Pancreas (tissue), 10 donors: ENCODE measurements at regions not wholly inside any gene's neighbourhood (a gene's known extent, or its start where the extent isn't known, plus 50 kb on each side); places are given as distances from the start of the nearest gene placed in this dataset.

Experiments
- ATAC-seq, 4 donors: fragments of 200-7000 bp; cut with Tn5 transposase; one replicate each; pipeline versions ENCODE4 v1.8.0 to v1.9.1; 2020; ENCODE audit warnings: mild to moderate bottlenecking in 4 of 4, moderate library complexity in 4 of 4
- DNase-seq, 6 donors: peaks; one replicate each; pipeline ENCODE4 v3.0.0-alpha.2; 2020
- FAIRE-seq: peaks from 2 replicates; lab custom pipeline; 2012; peaks lifted over from hg19 to GRCh38; lab: Jason Lieb, UNC
- H3K27ac ChIP-seq, 4 donors: fragments of 200-600 bp; sonication (generic); 1 replicate in 3 of 4; 2 replicates in 1 of 4; pipeline versions ENCODE4 v1.5.0 to v1.8.0; 2020
- H3K27me3 ChIP-seq, 4 donors: fragments of 200-600 bp; one replicate each; pipeline ENCODE4 v1.8.0; 2021
- H3K36me3 ChIP-seq, 3 donors: fragments of 200-600 bp; sonication (generic) in 1 of 3; one replicate each; pipeline versions ENCODE4 v1.5.0 to v1.8.0; 2020 to 2021
- H3K4me1 ChIP-seq, 3 donors: fragments of 200-600 bp; one replicate each; pipeline ENCODE4 v1.8.0; 2021
- H3K4me3 ChIP-seq, 4 donors: fragments of 200-600 bp; sonication (generic) in 2 of 4; one replicate each; pipeline versions ENCODE4 v1.5.0 to v1.8.0; 2020 to 2021
- H3K9me3 ChIP-seq, 4 donors: fragments of 200-600 bp; one replicate each; pipeline ENCODE4 v1.8.0; 2021
- WGBS, 2 donors: extraction: QIAGEN DNeasy Blood & Tissue Kit; methylation state at CpG; one replicate each; pipeline ENCODE4 v1.1.7; 2013; 5-methylcytosine and 5-hydroxymethylcytosine counted together
- intact Hi-C, 3 donors: fragments of 100-400 bp; cut with DNase I; formaldehyde crosslinking; loops; one replicate each; pipeline versions ENCODE4 v1.11.1 to v1.14.2; 2022
- TF ChIP-seq, protein P1 (sequence below), 4 donors: fragments of 200-600 bp; sonication (generic) in 3 of 4; IDR thresholded peaks; one replicate each; pipeline versions ENCODE4 v1.5.0 to v1.8.0; 2021; ENCODE audit warnings: antibody characterized with exemption in 4 of 4
- donor health status: healthy with polysubstance abuse.
- donor health status: DM: no; HTN: no; CAD: no; lungs with moderate emphysema.
- donor health status: DM: no; HTN: no; CAD: no.
- donor health status: control.
- donor health status: control.
- donor health status: Bipolar disorder and iron deficiency.
- donor health status: DM: yes; HTN: yes; CAD: no.
- donor health status: DM: no; HTN: no; CAD: no.
- donor health status: DM: no; HTN: no; CAD: no.
- donor health status: DM: yes; HTN: yes; CAD: no.

DNA sequence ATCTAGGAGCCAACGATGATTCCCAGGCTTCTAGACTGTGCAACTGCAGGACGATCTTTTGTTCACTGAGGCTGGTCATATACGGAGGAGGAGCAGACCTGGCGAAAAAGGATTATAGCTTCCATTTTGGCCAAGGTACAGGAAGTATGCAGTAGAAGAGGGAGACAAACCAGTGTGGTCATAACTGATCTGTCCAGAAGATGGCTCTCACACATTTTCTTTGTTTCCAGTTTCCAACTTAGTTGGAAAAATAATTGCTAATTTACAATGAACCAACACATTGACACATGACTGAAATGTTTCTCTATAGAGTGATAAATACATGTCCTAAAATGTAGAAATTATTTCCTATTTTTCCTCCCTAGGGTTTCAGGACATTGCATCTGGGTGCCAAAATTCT, 364.1 kb upstream of the BTBD3 start:
- ATAC-seq (no peak), DNase-seq (no peak), FAIRE-seq (no peak)
- Histone ChIP-seq H3K4me3 (no peak overlapping the region), H3K4me1 (peaks cover 5 to 10% (median 7%) of the 10 kb centered on the region in 3 donors), H3K27ac (no peak overlapping the region), H3K36me3 (no peaks in the 10 kb centered on the region), H3K27me3 (no peaks in the 10 kb centered on the region), H3K9me3 (no peaks in the 10 kb centered on the region)
- WGBS, 2 donors = 58 to 84% methylated on average over 4 of the region's 4 CpGs
- intact Hi-C loops = no loop called here
- TF ChIP-seq, protein P1, sequence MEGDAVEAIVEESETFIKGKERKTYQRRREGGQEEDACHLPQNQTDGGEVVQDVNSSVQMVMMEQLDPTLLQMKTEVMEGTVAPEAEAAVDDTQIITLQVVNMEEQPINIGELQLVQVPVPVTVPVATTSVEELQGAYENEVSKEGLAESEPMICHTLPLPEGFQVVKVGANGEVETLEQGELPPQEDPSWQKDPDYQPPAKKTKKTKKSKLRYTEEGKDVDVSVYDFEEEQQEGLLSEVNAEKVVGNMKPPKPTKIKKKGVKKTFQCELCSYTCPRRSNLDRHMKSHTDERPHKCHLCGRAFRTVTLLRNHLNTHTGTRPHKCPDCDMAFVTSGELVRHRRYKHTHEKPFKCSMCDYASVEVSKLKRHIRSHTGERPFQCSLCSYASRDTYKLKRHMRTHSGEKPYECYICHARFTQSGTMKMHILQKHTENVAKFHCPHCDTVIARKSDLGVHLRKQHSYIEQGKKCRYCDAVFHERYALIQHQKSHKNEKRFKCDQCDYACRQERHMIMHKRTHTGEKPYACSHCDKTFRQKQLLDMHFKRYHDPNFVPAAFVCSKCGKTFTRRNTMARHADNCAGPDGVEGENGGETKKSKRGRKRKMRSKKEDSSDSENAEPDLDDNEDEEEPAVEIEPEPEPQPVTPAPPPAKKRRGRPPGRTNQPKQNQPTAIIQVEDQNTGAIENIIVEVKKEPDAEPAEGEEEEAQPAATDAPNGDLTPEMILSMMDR (IDR thresholded peaks at IDR 0.05) = peak in 1 of 4 donors; percentile 17

DNA sequence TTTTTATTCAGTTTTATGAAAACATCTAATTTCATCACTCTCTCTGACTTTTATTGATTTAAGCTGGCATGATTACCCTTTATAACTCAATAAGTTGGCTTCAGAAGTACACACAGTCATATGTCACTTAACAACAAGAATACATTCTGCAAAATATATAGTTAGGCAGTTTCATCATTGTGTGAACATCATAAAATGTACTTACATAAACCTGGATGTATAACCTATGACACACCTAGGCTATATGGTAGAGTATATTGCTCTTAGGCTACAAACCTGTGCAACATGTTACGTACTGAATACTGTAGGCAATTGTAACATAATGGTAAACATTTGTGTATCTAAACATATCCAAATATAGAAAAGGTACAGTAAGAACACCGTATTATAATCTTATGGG, 362.2 kb upstream of the BTBD3 start:
- Histone ChIP-seq H3K4me1 (no peaks in the 10 kb centered on the region), H3K27ac (no peak overlapping the region), H3K36me3 (no peaks in the 10 kb centered on the region), H3K4me3 (no peak overlapping the region), H3K27me3 (no peaks in the 10 kb centered on the region), H3K9me3 (no peaks in the 10 kb centered on the region)
- peak; percentile 79 for FAIRE-seq
- no peak for ATAC-seq
- TF ChIP-seq, protein P1 (IDR thresholded peaks at IDR 0.05) = no peak
- WGBS, 2 donors = 87 to 93% methylated on average over 2 of the region's 2 CpGs
- intact Hi-C loops = no loop called here
- no peak for DNase-seq

DNA sequence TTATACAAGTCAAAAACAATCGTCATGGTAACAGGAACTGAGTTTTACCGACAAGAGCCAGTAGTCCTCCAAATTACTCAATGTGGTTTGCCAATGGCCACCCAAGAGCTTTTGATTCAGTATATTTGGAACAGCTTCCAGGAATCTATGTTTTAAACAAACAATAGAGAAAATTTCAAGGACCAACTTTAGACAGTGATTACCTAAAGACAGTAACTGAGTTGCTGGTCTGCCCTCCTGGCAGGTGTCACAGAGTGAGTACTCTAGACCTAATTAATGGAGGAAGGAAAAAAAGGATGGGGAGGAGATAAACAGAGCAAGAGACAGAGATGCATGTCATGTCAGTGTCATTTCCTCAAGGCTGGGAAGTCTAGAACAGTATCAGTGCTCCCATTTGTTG, 361.3 kb upstream of the BTBD3 start:
- no peak for FAIRE-seq
- H3K27ac ChIP-seq = no peak overlapping the region
- TF ChIP-seq, protein P1 (IDR thresholded peaks at IDR 0.05) = no peak
- no peaks in the 10 kb centered on the region for H3K27me3 ChIP-seq
- no peak for DNase-seq
- no peaks in the 10 kb centered on the region for H3K4me1 ChIP-seq
- WGBS, 2 donors = 33 to 48% methylated on average over 2 of the region's 2 CpGs
- intact Hi-C loops = no loop called here
- no peaks in the 10 kb centered on the region for H3K9me3 ChIP-seq
- H3K4me3 ChIP-seq = no peak overlapping the region
- no peak for ATAC-seq
- H3K36me3 ChIP-seq = no peaks in the 10 kb centered on the region

DNA sequence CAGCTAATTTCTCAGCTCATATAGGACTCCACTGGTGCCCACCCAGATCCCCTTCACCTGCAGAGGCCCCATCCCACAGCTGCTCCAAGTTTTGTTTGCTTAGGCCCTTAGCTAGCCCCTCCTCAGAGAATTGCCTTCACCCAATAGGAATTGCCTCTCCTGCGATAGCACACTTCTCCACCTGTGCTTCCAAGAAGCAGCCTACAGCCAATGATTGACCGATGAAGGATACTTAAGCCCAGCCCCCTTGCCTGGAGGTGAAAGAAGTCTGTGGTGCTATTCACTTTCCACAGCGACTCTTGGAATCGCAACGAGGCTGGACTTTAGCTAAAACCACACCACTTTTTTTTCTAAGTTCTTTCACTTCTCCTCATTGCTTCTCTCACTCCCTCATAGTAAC, 353.2 kb upstream of the BTBD3 start:
- H3K4me1 ChIP-seq = no peaks in the 10 kb centered on the region
- no peak overlapping the region for H3K4me3 ChIP-seq
- WGBS, 2 donors = 83 to 88% methylated on average over 5 of the region's 5 CpGs
- FAIRE-seq (no peak), DNase-seq (no peak), ATAC-seq (no peak)
- no peak overlapping the region for H3K27ac ChIP-seq
- H3K27me3 ChIP-seq = no peaks in the 10 kb centered on the region
- H3K9me3 ChIP-seq = no peaks in the 10 kb centered on the region
- H3K36me3 ChIP-seq = no peaks in the 10 kb centered on the region
- intact Hi-C loops = no loop called here
- TF ChIP-seq, protein P1 (IDR thresholded peaks at IDR 0.05) = no peak

DNA sequence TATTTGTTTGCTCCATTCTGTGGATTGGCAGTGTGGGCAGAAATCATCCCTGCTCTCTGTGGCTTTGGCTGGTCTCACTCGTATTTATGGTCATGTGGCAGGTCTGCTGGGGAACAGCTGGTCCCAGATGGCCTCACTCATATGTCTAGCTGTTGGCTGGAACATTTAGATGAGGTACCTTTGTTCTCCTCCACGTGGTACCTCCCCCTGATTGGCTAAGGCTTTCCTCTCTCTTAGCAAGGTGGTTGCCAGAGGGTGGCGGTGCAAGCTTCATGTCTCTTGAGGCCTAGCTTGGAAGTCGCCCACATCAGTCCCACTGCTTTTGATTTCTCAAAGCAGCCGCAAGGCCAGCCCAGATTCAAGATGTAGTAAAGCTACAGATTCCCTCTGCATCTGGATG, 348.5 kb upstream of the BTBD3 start:
- 70 to 72% methylated on average over 5 of the region's 5 CpGs for WGBS, 2 donors
- Histone ChIP-seq H3K9me3 (no peaks in the 10 kb centered on the region), H3K36me3 (no peaks in the 10 kb centered on the region), H3K27me3 (no peaks in the 10 kb centered on the region), H3K4me3 (no peak overlapping the region), H3K4me1 (no peaks in the 10 kb centered on the region), H3K27ac (no peak overlapping the region)
- FAIRE-seq = no peak
- no peak for ATAC-seq
- DNase-seq = no peak
- intact Hi-C loops = no loop called here
- TF ChIP-seq, protein P1 (IDR thresholded peaks at IDR 0.05) = no peak
